ENCODE measurements at regions not wholly inside any gene's neighbourhood (a gene's known extent, or its start where the extent isn't known, plus 50 kb on each side); places are given as distances from the start of the nearest gene placed in this dataset.

GRCh38 chr20:17816804-17817587 lies 117.2 kb downstream of the BANF2 start:
- TF ChIP-seq CTCF (IDR thresholded peaks at IDR 0.05) = no peak
- no peak for TF ChIP-seq POLR2A (IDR thresholded peaks at IDR 0.05)

Measured in breast epithelium (tissue), 3 donors.